Suprapubic skin (tissue), 4 donors: ENCODE measurements at regions not wholly inside any gene's neighbourhood (a gene's known extent, or its start where the extent isn't known, plus 50 kb on each side); places are given as distances from the start of the nearest gene placed in this dataset.

Experiments
- DNase-seq, 2 donors: peaks; one replicate each; pipeline ENCODE4 v3.0.0-alpha.2; 2019; ENCODE audit warnings: low spot score in 2 of 2
- H3K27ac ChIP-seq: fragments of 200-600 bp; sonication (generic); one replicate; pipeline ENCODE4 v1.5.1; 2019
- H3K27me3 ChIP-seq: fragments of 200-600 bp; sonication (generic); one replicate; pipeline ENCODE4 v1.5.1; 2019
- H3K36me3 ChIP-seq: fragments of 200-600 bp; sonication (generic); one replicate; pipeline ENCODE4 v1.5.1; 2019
- H3K4me1 ChIP-seq: fragments of 200-600 bp; sonication (generic); one replicate; pipeline ENCODE4 v1.5.1; 2019
- H3K4me3 ChIP-seq: fragments of 200-600 bp; sonication (generic); one replicate; pipeline ENCODE4 v1.5.1; 2019; ENCODE audit warnings: mild to moderate bottlenecking
- H3K9me3 ChIP-seq: fragments of 200-600 bp; sonication (generic); one replicate; pipeline ENCODE4 v1.5.1; 2019
- EP300 ChIP-seq: sonication (generic); formaldehyde crosslinking; IDR thresholded peaks from one replicate; pipeline ENCODE4 v1.6.1; 2017; ENCODE audit warnings: antibody characterized with exemption
- POLR2A ChIP-seq, 2 donors: fragments of 450-650 bp; IDR thresholded peaks; one replicate each; pipeline ENCODE4 v1.6.1; 2017; ENCODE audit warnings: antibody characterized with exemption in 2 of 2, mild to moderate bottlenecking in 2 of 2, moderate library complexity in 2 of 2
- POLR2AphosphoS5 ChIP-seq, 3 donors: sonication (generic); formaldehyde crosslinking; IDR thresholded peaks; one replicate each; pipeline ENCODE4 v1.6.1; 2017; ENCODE audit warnings: antibody characterized with exemption in 3 of 3
- WGBS: methylation state at CpG from one replicate; pipeline ENCODE4 v1.1.5; 2018; 5-methylcytosine and 5-hydroxymethylcytosine counted together
- TF ChIP-seq, protein P1 (sequence below), 2 donors: fragments of 200-600 bp in 1 of 2; fragments of 450-650 bp in 1 of 2; sonication (generic) in 1 of 2; IDR thresholded peaks; one replicate each; pipeline ENCODE4 v1.5.1; 2016 to 2019; ENCODE audit warnings: antibody characterized with exemption in 2 of 2, mild to moderate bottlenecking in 1 of 2, moderate library complexity in 1 of 2

GRCh38 chr6:105874835-105875626 is 211.1 kb upstream of the PRDM1 start:
- no peaks in the 10 kb centered on the region for H3K27me3 ChIP-seq
- H3K9me3 ChIP-seq: no peaks in the 10 kb centered on the region
- H3K4me3 ChIP-seq: no peak overlapping the region
- DNase-seq: no peak
- TF ChIP-seq POLR2A (IDR thresholded peaks at IDR 0.05) (no peak), EP300 (no peak), POLR2AphosphoS5 (IDR thresholded peaks at IDR 0.05) (no peak)
- no peak overlapping the region for H3K27ac ChIP-seq
- WGBS: 92% methylated on average over 8 of the region's 8 CpGs
- no peaks in the 10 kb centered on the region for H3K36me3 ChIP-seq
- no peaks in the 10 kb centered on the region for H3K4me1 ChIP-seq

DNA sequence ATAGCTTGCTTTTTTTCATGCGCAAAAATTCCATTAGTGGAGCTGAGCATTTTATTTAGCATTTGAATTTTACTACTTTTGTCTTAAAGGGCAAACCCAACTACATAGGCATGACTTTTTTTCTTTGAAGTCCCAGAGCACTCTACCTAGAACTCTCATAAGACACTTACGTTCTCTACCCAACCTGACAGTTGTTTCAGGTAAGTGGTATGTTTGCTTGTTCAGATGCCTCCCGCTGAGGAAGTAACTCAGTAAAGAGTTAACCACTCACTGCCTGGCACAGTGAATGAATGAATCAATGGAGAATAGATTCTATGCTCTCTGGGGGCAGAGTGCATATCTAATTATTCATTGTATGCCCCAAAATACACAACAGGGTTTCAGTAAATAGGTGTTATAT is 212.3 kb upstream of the PRDM1 start:
- Histone ChIP-seq H3K36me3 (no peaks in the 10 kb centered on the region), H3K9me3 (no peaks in the 10 kb centered on the region), H3K4me3 (no peak overlapping the region), H3K27ac (no peak overlapping the region), H3K4me1 (no peaks in the 10 kb centered on the region), H3K27me3 (no peaks in the 10 kb centered on the region)
- WGBS: 84% methylated on average over 3 of the region's 3 CpGs
- TF ChIP-seq, protein P1, sequence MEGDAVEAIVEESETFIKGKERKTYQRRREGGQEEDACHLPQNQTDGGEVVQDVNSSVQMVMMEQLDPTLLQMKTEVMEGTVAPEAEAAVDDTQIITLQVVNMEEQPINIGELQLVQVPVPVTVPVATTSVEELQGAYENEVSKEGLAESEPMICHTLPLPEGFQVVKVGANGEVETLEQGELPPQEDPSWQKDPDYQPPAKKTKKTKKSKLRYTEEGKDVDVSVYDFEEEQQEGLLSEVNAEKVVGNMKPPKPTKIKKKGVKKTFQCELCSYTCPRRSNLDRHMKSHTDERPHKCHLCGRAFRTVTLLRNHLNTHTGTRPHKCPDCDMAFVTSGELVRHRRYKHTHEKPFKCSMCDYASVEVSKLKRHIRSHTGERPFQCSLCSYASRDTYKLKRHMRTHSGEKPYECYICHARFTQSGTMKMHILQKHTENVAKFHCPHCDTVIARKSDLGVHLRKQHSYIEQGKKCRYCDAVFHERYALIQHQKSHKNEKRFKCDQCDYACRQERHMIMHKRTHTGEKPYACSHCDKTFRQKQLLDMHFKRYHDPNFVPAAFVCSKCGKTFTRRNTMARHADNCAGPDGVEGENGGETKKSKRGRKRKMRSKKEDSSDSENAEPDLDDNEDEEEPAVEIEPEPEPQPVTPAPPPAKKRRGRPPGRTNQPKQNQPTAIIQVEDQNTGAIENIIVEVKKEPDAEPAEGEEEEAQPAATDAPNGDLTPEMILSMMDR (IDR thresholded peaks at IDR 0.05): no peak
- TF ChIP-seq POLR2AphosphoS5 (IDR thresholded peaks at IDR 0.05) (no peak), POLR2A (IDR thresholded peaks at IDR 0.05) (no peak), EP300 (no peak)
- no peak for DNase-seq

GRCh38 chr6:105873211-105873704 is 212.9 kb upstream of the PRDM1 start:
- Histone ChIP-seq H3K36me3 (no peaks in the 10 kb centered on the region), H3K9me3 (no peaks in the 10 kb centered on the region), H3K27ac (no peak overlapping the region), H3K27me3 (no peaks in the 10 kb centered on the region), H3K4me1 (no peaks in the 10 kb centered on the region), H3K4me3 (no peak overlapping the region)
- WGBS: 23% methylated on average over 2 of the region's 2 CpGs
- DNase-seq: no peak
- TF ChIP-seq POLR2AphosphoS5 (IDR thresholded peaks at IDR 0.05): no peak
- no peak for TF ChIP-seq EP300
- no peak for TF ChIP-seq POLR2A (IDR thresholded peaks at IDR 0.05)
- TF ChIP-seq, protein P1 (IDR thresholded peaks at IDR 0.05): no peak

- no peak for DNase-seq
- H3K4me1 ChIP-seq: no peaks in the 10 kb centered on the region
- no peaks in the 10 kb centered on the region for H3K36me3 ChIP-seq
- 84% methylated on average over 4 of the region's 4 CpGs for WGBS
- no peak overlapping the region for H3K4me3 ChIP-seq
- no peaks in the 10 kb centered on the region for H3K27me3 ChIP-seq
- H3K9me3 ChIP-seq: no peaks in the 10 kb centered on the region
- no peak for TF ChIP-seq EP300
- TF ChIP-seq POLR2AphosphoS5 (IDR thresholded peaks at IDR 0.05): no peak
- no peak for TF ChIP-seq POLR2A (IDR thresholded peaks at IDR 0.05)
- TF ChIP-seq, protein P1 (IDR thresholded peaks at IDR 0.05): no peak
- no peak overlapping the region for H3K27ac ChIP-seq
Measured at GRCh38 chr6:105872249-105872648, 213.9 kb upstream of the PRDM1 start.

GRCh38 chr6:105871542-105871941 is 214.6 kb upstream of the PRDM1 start:
- WGBS: 83% methylated on average over 5 of the region's 5 CpGs
- no peaks in the 10 kb centered on the region for H3K9me3 ChIP-seq
- TF ChIP-seq EP300: no peak
- no peak for TF ChIP-seq POLR2AphosphoS5 (IDR thresholded peaks at IDR 0.05)
- TF ChIP-seq, protein P1 (IDR thresholded peaks at IDR 0.05): no peak
- no peak for TF ChIP-seq POLR2A (IDR thresholded peaks at IDR 0.05)
- no peak overlapping the region for H3K4me3 ChIP-seq
- H3K4me1 ChIP-seq: no peaks in the 10 kb centered on the region
- no peak for DNase-seq
- H3K27ac ChIP-seq: no peak overlapping the region
- H3K36me3 ChIP-seq: no peaks in the 10 kb centered on the region
- no peaks in the 10 kb centered on the region for H3K27me3 ChIP-seq
